ENCODE measurements at regions not wholly inside any gene's neighbourhood (a gene's known extent, or its start where the extent isn't known, plus 50 kb on each side); places are given as distances from the start of the nearest gene placed in this dataset.

DNA sequence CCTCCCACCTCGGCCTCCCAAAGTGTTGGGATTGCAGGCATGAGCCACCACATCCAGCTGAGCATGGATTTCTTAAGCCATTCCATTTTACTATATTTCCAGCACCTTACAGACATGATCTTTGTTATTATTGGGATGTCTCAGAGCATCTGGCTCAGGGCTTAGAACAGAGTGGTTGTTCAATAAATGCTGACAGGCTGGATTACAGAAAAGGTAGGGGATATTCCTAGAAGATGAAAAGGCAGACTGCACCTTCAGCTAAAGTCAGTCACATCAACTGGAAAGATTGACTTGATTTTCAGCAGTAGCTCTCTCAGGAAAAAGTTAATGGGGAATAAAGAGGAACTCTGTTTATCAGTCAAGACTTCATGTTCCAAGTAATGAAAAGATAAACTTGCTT lies 360.3 kb upstream of the ERCC4 start:
- H3K27ac ChIP-seq: no peak overlapping the region
- no peak for TF ChIP-seq POLR2A (IDR thresholded peaks at IDR 0.05)
- TF ChIP-seq, protein P1, sequence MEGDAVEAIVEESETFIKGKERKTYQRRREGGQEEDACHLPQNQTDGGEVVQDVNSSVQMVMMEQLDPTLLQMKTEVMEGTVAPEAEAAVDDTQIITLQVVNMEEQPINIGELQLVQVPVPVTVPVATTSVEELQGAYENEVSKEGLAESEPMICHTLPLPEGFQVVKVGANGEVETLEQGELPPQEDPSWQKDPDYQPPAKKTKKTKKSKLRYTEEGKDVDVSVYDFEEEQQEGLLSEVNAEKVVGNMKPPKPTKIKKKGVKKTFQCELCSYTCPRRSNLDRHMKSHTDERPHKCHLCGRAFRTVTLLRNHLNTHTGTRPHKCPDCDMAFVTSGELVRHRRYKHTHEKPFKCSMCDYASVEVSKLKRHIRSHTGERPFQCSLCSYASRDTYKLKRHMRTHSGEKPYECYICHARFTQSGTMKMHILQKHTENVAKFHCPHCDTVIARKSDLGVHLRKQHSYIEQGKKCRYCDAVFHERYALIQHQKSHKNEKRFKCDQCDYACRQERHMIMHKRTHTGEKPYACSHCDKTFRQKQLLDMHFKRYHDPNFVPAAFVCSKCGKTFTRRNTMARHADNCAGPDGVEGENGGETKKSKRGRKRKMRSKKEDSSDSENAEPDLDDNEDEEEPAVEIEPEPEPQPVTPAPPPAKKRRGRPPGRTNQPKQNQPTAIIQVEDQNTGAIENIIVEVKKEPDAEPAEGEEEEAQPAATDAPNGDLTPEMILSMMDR (IDR thresholded peaks at IDR 0.05): no peak
- no peaks in the 10 kb centered on the region for H3K4me1 ChIP-seq
- no peak for DNase-seq
- H3K36me3 ChIP-seq (ENCODE audit: low read depth, missing control alignments): no peaks in the 10 kb centered on the region
- intact Hi-C loops (cut with DNase I; ENCODE audit: low total_unique reads): no loop called here
- WGBS, 2 donors: 68 to 69% methylated on average over 1 of the region's 1 CpG
- H3K9me3 ChIP-seq: no peaks in the 10 kb centered on the region
- no peak overlapping the region for H3K4me3 ChIP-seq
- no peaks in the 10 kb centered on the region for H3K27me3 ChIP-seq

DNA sequence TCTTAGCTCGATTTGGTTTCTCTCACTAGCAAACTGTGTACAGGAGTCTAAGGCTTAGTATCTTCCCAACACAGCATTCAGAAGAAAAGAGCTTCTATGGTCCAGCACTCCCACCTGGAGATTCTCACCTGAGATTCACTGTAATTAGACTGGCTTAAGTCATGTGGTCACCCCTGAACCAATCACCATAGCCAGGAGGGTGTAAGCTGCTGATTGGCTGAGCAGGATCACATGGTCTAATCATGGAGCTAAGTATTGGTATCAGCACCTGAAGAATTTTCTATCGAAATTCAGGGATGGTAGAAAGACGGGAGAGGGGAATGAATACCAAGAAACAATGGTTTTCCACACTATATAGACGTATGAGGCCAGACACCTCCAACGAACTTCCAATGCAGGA lies 359.8 kb upstream of the ERCC4 start:
- 61 to 77% methylated on average over 5 of the region's 5 CpGs for WGBS, 2 donors
- no peaks in the 10 kb centered on the region for H3K9me3 ChIP-seq
- no peaks in the 10 kb centered on the region for H3K27me3 ChIP-seq
- intact Hi-C loops (cut with DNase I; ENCODE audit: low total_unique reads): no loop called here
- no peaks in the 10 kb centered on the region for H3K36me3 ChIP-seq (ENCODE audit: low read depth, missing control alignments)
- H3K4me1 ChIP-seq: no peaks in the 10 kb centered on the region
- H3K27ac ChIP-seq: no peak overlapping the region
- TF ChIP-seq POLR2A (IDR thresholded peaks at IDR 0.05): no peak
- TF ChIP-seq, protein P1 (IDR thresholded peaks at IDR 0.05): no peak
- peak; percentile 74 for DNase-seq
- no peak overlapping the region for H3K4me3 ChIP-seq

DNA sequence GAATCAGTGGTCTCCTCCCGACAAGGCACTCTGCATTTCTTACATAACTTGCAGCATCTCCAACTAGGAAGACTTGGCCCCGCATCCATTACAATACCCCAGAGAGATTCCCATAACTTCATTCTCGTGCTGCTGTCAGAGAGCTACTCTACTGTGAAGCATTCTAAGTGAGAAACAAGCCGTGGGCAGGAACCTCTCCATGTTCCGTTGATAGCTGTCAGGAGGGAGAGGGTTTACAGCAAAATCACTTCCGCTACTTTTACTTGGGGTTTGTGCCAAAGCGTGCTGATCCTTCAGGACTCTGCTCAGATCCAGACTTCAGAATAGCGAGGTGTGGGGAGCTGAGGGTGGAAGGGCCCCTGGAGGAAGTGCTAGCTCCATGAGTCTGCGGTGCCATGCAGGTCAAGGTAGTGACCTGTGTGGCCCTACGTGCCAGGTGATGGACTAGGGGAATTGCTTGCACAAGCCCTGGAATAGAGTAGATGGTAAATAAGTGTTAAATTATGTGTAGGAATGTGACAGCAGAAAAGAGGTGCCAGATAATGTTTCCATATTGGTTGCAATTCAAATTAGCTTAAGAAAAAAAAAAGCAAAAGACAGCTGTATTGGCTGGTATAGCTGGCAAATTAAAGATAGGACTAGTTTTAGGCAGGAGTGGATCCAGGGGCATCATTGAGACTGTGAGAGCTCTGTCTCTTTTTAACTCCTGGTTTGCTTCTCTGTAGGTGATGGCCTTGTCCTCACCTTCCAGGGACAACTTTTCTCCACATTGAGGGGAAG lies 358.5 kb upstream of the ERCC4 start:
- no peak for TF ChIP-seq POLR2A (IDR thresholded peaks at IDR 0.05)
- TF ChIP-seq, protein P1 (IDR thresholded peaks at IDR 0.05): no peak
- Histone ChIP-seq H3K4me3 (no peak overlapping the region), H3K36me3 (ENCODE audit: low read depth, missing control alignments) (no peaks in the 10 kb centered on the region), H3K4me1 (no peaks in the 10 kb centered on the region), H3K27me3 (no peaks in the 10 kb centered on the region), H3K9me3 (no peaks in the 10 kb centered on the region), H3K27ac (no peak overlapping the region)
- 27 to 36% methylated on average over 10 of the region's 10 CpGs for WGBS, 2 donors
- DNase-seq: no peak
- intact Hi-C loops (cut with DNase I; ENCODE audit: low total_unique reads): no loop called here

DNA sequence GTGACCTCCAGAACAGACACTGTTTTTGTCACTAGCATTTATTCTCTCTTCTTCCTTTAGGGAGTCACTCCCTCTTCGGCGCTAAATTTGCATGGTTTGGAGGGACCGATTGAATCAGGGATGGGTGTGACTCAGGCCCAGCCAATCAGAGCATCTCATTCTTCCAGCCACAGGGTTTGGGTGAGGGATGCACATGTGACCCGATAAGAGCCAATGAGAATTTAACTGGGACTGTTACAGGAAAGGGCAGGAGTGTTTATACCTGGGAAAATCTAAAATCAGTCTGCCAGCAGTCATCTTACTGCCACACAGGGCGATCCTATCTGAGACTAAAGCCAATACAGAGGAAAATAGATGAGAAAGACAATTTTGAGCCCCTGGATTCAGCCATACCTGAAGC lies 351.2 kb upstream of the ERCC4 start:
- no peak overlapping the region for H3K27ac ChIP-seq

More for the DNA sequence above, 351.2 kb upstream of the ERCC4 start:
- TF ChIP-seq, protein P1 (IDR thresholded peaks at IDR 0.05): no peak
- no peak for TF ChIP-seq POLR2A (IDR thresholded peaks at IDR 0.05)
- DNase-seq: no peak
- Histone ChIP-seq H3K9me3 (no peaks in the 10 kb centered on the region), H3K4me3 (no peak overlapping the region), H3K4me1 (no peaks in the 10 kb centered on the region), H3K27me3 (no peaks in the 10 kb centered on the region), H3K36me3 (ENCODE audit: low read depth, missing control alignments) (no peaks in the 10 kb centered on the region)
- intact Hi-C loops (cut with DNase I; ENCODE audit: low total_unique reads): no loop called here
- WGBS, 2 donors: 70 to 71% methylated on average over 5 of the region's 5 CpGs
